Right atrium auricular region (tissue), 2 donors: ENCODE measurements at regions not wholly inside any gene's neighbourhood (a gene's known extent, or its start where the extent isn't known, plus 50 kb on each side); places are given as distances from the start of the nearest gene placed in this dataset.

Experiments
- DNase-seq: peaks from one replicate; pipeline ENCODE4 v3.0.0-alpha.2; 2019; ENCODE audit warnings: low spot score
- H3K27ac ChIP-seq, 2 donors: fragments of 200-600 bp; sonication (generic); 1 replicate in 1 of 2; 2 replicates in 1 of 2; pipeline ENCODE4 v1.5.1; 2016 to 2019
- H3K27me3 ChIP-seq, 2 donors: fragments of 200-600 bp; sonication (generic); one replicate each; pipeline versions ENCODE4 v1.5.1 to v1.6.0; 2017 to 2019
- H3K36me3 ChIP-seq: fragments of 200-600 bp; sonication (generic); one replicate; pipeline ENCODE4 v1.5.1; 2016
- H3K4me1 ChIP-seq, 2 donors: fragments of 200-600 bp; sonication (generic); one replicate each; pipeline versions ENCODE4 v1.5.1 to v1.6.0; 2017 to 2019
- H3K4me3 ChIP-seq, 2 donors: fragments of 200-600 bp; sonication (generic); 1 replicate in 1 of 2; 2 replicates in 1 of 2; pipeline ENCODE4 v1.5.1; 2017 to 2019; ENCODE audit warnings: mild to moderate bottlenecking in 1 of 2, moderate library complexity in 1 of 2
- H3K9me3 ChIP-seq, 2 donors: fragments of 200-600 bp; sonication (generic); one replicate each; pipeline ENCODE4 v1.5.1; 2019
- CTCF ChIP-seq, 2 donors: fragments of 200-600 bp; sonication (generic); IDR thresholded peaks; one replicate each; pipeline ENCODE4 v1.5.1; 2019; ENCODE audit warnings: antibody characterized with exemption in 2 of 2

- Histone ChIP-seq H3K4me1 (no peaks in the 10 kb centered on the region), H3K4me3 (no peak overlapping the region), H3K27ac (no peak overlapping the region), H3K9me3 (peaks cover 0 to 6% of the 10 kb centered on the region in 2 donors), H3K36me3 (no peaks in the 10 kb centered on the region), H3K27me3 (no peaks in the 10 kb centered on the region)
- TF ChIP-seq CTCF (IDR thresholded peaks at IDR 0.05), result no peak
- no peak for DNase-seq
Observed at GRCh38 chr4:131207589-131207988, 1941.5 kb upstream of the PCDH10 start.

GRCh38 chr4:131248314-131248713, 1900.8 kb upstream of the PCDH10 start:
- H3K4me3 ChIP-seq, result no peak overlapping the region
- no peak overlapping the region for H3K27ac ChIP-seq
- no peak for TF ChIP-seq CTCF (IDR thresholded peaks at IDR 0.05)
- no peak for DNase-seq
- H3K36me3 ChIP-seq, result no peaks in the 10 kb centered on the region
- no peaks in the 10 kb centered on the region for H3K4me1 ChIP-seq
- H3K9me3 ChIP-seq, result no peaks in the 10 kb centered on the region
- H3K27me3 ChIP-seq, result no peaks in the 10 kb centered on the region

GRCh38 chr4:131251321-131251720, 1897.8 kb upstream of the PCDH10 start:
- H3K4me1 ChIP-seq, result no peaks in the 10 kb centered on the region
- no peaks in the 10 kb centered on the region for H3K36me3 ChIP-seq
- TF ChIP-seq CTCF (IDR thresholded peaks at IDR 0.05), result no peak
- H3K9me3 ChIP-seq, result no peaks in the 10 kb centered on the region
- DNase-seq, result no peak
- no peak overlapping the region for H3K4me3 ChIP-seq
- no peaks in the 10 kb centered on the region for H3K27me3 ChIP-seq
- H3K27ac ChIP-seq, result no peak overlapping the region

- no peaks in the 10 kb centered on the region for H3K9me3 ChIP-seq
- no peak overlapping the region for H3K27ac ChIP-seq
- H3K36me3 ChIP-seq, result no peaks in the 10 kb centered on the region
- no peaks in the 10 kb centered on the region for H3K27me3 ChIP-seq
- H3K4me3 ChIP-seq, result no peak overlapping the region
- no peak for TF ChIP-seq CTCF (IDR thresholded peaks at IDR 0.05)
- H3K4me1 ChIP-seq, result no peaks in the 10 kb centered on the region
- DNase-seq, result no peak
Observed at GRCh38 chr4:131257241-131257640, 1891.9 kb upstream of the PCDH10 start.

DNA sequence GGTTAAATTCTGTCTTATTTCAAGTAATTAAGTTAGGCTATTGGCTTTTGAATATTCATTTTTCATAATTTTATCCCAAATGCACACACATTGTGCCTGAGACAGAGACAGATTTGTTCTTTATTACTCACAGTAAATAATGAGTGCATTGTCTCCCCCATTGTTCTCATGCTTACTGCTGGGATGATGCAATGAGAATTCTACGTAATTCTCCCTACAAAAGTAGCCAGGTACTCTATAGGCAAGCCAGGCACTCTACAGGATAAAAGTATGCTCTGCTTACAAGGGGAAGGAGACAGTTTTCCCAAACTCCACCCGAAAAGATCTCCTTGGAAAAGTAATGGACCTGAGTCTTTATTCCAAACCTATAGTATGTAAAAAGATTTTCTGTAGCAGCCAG, 1890.7 kb upstream of the PCDH10 start:
- H3K27me3 ChIP-seq, result no peaks in the 10 kb centered on the region
- no peak for TF ChIP-seq CTCF (IDR thresholded peaks at IDR 0.05)
- H3K4me1 ChIP-seq, result no peaks in the 10 kb centered on the region
- H3K9me3 ChIP-seq, result no peaks in the 10 kb centered on the region
- no peak overlapping the region for H3K4me3 ChIP-seq
- H3K36me3 ChIP-seq, result no peaks in the 10 kb centered on the region
- no peak for DNase-seq
- no peak overlapping the region for H3K27ac ChIP-seq

GRCh38 chr4:131288441-131288840, 1860.7 kb upstream of the PCDH10 start:
- no peaks in the 10 kb centered on the region for H3K4me1 ChIP-seq
- peaks cover 0 to 14% of the 10 kb centered on the region in 2 donors for H3K9me3 ChIP-seq
- H3K27ac ChIP-seq, result no peak overlapping the region
- H3K4me3 ChIP-seq, result no peak overlapping the region
- no peaks in the 10 kb centered on the region for H3K36me3 ChIP-seq
- H3K27me3 ChIP-seq, result no peaks in the 10 kb centered on the region
- DNase-seq, result no peak
- no peak for TF ChIP-seq CTCF (IDR thresholded peaks at IDR 0.05)
